AG10803 (cell line): ENCODE measurements at regions not wholly inside any gene's neighbourhood (a gene's known extent, or its start where the extent isn't known, plus 50 kb on each side); places are given as distances from the start of the nearest gene placed in this dataset.

Experiments
- DNase-seq: peaks from one replicate; pipeline ENCODE4 v3.0.0; 2010; ENCODE audit warnings: low read depth
- H3K4me3 ChIP-seq: 2 replicates; pipeline ENCODE4 v1.5.1; 2011; ENCODE audit warnings: mild to moderate bottlenecking, low read length, control low read depth
- TF ChIP-seq, protein P1 (sequence below): conservative IDR thresholded peaks from 2 replicates; pipeline ENCODE4 v1.5.1; 2011; ENCODE audit warnings: mild to moderate bottlenecking, low read length, control low read depth, inconsistent platforms

DNA sequence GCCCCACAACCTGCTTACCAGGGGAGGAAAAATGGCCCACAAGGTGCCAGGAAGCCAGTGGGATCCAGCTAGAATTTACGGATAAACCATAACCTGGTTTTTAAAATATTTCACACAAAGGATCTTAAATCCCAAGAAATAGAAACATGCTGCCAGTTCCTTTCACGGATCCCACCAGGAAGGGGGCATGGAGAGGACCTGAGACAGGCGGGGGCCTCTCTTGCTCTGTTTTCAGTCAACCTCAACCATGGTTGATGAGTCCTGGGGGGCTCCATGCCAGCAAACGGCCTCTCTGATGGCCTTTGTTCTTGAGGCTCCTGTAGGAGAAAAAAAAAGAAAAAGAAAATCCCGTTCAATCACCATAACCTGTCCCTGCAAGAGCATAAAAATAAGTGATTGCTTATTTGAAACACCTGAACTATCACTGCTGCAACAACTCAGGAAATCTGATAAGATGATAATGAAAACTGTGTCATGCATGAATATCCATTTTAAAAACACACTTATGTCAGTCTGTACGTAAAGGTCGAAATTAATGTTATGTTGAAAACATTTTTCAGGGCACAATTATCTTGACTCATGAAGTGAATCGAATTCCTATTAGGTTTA lies 125.8 kb upstream of the CST7 start:
- no peak for DNase-seq
- H3K4me3 ChIP-seq: no peak overlapping the region
- TF ChIP-seq, protein P1, sequence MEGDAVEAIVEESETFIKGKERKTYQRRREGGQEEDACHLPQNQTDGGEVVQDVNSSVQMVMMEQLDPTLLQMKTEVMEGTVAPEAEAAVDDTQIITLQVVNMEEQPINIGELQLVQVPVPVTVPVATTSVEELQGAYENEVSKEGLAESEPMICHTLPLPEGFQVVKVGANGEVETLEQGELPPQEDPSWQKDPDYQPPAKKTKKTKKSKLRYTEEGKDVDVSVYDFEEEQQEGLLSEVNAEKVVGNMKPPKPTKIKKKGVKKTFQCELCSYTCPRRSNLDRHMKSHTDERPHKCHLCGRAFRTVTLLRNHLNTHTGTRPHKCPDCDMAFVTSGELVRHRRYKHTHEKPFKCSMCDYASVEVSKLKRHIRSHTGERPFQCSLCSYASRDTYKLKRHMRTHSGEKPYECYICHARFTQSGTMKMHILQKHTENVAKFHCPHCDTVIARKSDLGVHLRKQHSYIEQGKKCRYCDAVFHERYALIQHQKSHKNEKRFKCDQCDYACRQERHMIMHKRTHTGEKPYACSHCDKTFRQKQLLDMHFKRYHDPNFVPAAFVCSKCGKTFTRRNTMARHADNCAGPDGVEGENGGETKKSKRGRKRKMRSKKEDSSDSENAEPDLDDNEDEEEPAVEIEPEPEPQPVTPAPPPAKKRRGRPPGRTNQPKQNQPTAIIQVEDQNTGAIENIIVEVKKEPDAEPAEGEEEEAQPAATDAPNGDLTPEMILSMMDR: no peak

DNA sequence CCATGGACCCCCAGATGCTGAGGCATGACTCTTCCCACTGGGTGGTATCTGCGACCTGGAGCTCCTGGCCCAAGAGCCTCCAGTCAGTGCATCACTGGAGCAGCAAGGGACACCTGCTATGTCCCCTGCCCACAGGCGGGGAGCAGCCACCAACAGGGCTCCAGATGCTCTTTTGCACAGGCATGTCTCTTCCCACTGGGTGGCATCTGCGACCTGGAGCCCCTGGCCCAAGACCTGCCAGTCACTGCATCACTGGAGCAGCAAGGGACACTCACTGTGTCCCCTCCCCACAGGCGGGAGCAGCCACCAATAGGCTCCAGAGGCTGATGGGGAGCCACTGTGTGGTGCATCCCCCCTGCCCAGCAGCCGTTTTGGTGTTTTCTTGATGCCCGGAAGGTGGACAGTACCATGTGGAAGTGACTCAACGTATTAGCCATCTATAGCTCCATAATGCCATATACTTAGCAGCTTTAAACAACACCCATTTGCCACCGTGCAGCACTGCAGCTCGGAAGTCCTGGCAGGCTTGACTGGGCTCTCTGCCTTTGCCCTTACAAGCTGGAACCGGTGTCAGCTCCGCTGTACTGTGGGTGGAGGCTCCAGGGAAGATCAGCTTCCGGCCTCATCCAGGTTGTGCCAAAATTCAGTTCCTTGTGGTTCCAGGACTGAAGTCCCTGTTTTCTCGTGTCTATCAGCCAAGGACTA lies 124.9 kb upstream of the CST7 start:
- H3K4me3 ChIP-seq: no peak overlapping the region
- TF ChIP-seq, protein P1: no peak
- no peak for DNase-seq

DNA sequence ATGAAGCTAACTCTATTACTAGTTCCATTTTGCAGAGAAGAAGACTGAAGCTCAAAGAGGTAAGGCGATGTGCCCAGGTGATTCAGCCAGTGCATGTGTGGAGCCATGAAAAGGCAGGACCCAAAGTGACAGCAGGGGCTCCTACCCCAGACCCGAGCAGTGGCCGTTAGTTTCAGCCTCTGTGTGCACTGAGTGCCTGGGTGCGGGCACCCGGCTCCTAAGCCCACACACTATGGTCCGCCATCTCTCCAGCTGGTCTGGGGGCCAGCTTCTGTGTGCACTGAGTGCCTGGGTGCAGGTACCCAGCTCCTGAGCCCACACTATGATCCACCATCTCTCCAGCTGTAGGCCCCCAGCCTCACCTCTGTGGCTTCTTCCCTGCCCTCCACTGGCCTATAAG lies 123.5 kb upstream of the CST7 start:
- TF ChIP-seq, protein P1: no peak
- no peak overlapping the region for H3K4me3 ChIP-seq
- DNase-seq: no peak

DNA sequence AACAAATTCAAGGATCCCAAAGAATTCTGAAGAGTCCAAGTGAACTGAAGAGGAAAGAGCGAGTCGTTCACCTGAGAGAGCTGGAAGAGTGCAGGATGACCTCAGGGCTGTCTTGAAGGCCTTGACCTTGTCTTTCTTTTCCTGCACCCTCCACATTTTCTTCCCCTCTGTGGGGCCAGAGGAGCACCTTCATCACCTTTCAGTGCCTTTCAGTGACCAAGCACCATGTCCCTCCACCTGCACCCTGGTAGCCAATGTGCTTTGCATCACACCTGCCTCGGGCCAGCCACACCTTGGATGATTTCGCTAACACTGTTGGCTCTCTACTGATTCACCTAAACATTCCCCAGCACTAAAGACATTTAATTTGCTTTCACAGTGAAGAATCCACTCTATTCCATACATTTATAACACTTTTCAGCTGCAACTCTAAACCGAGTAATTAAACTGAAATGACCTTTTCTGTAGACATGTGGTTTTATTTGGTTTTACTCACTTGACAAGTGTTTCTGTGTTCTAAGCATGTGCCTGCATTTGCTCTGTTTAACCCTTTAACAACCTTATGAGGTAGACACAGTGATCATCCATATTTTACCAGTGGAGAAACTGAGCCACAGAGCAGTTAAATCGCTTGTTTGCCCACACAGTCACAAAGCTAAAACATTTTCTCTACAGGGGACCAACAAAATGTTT lies 121.3 kb upstream of the CST7 start:
- TF ChIP-seq, protein P1: no peak
- DNase-seq: no peak
- H3K4me3 ChIP-seq: no peak overlapping the region

DNA sequence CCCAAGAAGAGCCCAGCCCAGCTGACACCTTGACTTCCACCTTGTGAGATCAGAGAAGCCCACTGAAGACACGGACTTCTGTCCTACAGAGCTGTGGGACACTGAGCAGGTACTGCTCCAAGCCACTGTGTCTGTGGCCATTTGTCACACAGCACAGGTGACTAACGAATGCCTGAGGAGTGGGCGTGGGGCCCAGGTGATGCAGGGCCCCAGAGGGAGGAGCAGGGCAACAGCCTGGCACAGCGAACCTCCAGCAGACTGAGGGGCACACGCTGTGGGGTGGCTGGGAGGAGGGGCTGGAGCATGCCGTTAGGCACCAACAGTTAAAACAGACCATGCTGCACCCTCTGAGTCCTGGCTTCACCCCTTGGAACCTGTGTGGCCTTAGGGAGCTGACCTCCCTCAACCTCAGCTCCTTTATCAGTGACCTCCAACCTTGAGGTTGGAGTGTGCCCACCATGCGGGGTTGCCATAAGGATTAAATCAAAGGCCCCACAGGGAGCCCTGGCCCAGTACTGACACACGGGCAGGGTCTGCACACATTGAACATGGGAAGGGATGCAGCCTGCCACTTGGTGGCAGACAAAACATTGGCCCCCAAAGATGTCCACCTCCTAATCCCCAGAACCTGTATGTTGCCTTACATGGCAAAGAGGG lies 119.9 kb upstream of the CST7 start:
- no peak overlapping the region for H3K4me3 ChIP-seq
- no peak for DNase-seq
- TF ChIP-seq, protein P1: no peak

DNA sequence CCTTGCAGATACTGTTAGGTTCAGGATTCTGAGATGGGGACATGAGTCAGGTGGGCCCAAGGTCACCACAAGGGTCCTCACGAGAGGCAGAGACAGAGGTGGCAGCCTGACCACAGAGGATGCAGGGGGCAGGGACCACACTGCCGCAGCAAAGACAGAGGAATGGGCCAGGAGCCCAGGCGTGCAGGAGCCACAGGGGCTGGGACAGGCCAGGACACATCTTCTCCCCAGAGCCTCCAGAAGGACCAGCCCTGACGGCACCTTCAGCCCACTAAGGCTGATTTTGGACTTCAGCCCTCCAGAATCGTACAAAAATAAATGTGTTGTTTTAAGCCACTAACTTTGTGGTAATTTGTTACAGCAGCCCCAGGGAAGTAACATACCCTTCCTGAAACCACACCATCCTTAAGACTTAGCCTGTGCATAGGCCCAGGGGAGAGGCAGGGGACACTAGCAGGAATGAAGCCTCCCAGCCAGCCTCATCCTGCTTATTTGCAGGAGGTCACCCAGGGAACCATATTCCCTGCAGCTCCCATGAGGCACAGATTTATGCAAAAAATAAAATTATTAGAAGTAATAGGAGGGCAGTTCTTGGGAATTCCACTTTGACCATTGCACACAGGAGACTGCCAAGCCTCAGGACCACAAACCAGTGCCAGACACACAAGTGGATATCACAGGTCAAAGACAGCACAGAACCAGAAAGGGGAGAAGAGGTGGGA lies 119.3 kb upstream of the CST7 start:
- H3K4me3 ChIP-seq: no peak overlapping the region
- no peak for DNase-seq
- TF ChIP-seq, protein P1: no peak
